AG04450 (cell line): ENCODE measurements at regions not wholly inside any gene's neighbourhood (a gene's known extent, or its start where the extent isn't known, plus 50 kb on each side); places are given as distances from the start of the nearest gene placed in this dataset.
"Not testable (repeated sequence)": the region's sequence is repeated elsewhere in the genome, so short reads cannot be mapped to it uniquely, and the experiment has no call there.

ENCODE experiments used
- CTCF ChIA-PET: fragments of 300-600, 350-600 bp; formaldehyde crosslinking; extraction: SDS; loops from one replicate; lab custom pipeline; 2022; ENCODE audit warnings: antibody characterized with exemption, inconsistent platforms; lab: Charles Lee
- POLR2A ChIA-PET: fragments of 350-600 bp; formaldehyde crosslinking; extraction: SDS; loops from one replicate; lab custom pipeline; 2021; ENCODE audit warnings: antibody characterized with exemption, inconsistent platforms; lab: Yijun Ruan, JAX
- DNase-seq: peaks from one replicate; pipeline ENCODE4 v3.0.0-alpha.2; 2011; ENCODE audit warnings: low read depth, low spot score
- H3K27ac ChIP-seq: one replicate; pipeline ENCODE4 v1.5.1; 2012; ENCODE audit warnings: low read depth, low read length, control low read depth
- H3K27me3 ChIP-seq: one replicate; pipeline ENCODE4 v1.6.0; 2012; ENCODE audit warnings: low read length; ENCODE audit not compliant: control insufficient read depth, insufficient read depth
- H3K4me3 ChIP-seq: 2 replicates; pipeline ENCODE4 v1.5.1; 2011; ENCODE audit warnings: mild to moderate bottlenecking, low read depth, low read length, control low read depth
- H3K9me3 ChIP-seq: 2 replicates; pipeline ENCODE4 v1.5.1; 2012; ENCODE audit warnings: low read length; ENCODE audit not compliant: control insufficient read depth, insufficient read depth
- TF ChIP-seq, protein P1 (sequence below): IDR thresholded peaks from 2 replicates; pipeline ENCODE4 v1.5.1; 2011; ENCODE audit warnings: low read depth, low read length, control low read depth, inconsistent platforms

DNA sequence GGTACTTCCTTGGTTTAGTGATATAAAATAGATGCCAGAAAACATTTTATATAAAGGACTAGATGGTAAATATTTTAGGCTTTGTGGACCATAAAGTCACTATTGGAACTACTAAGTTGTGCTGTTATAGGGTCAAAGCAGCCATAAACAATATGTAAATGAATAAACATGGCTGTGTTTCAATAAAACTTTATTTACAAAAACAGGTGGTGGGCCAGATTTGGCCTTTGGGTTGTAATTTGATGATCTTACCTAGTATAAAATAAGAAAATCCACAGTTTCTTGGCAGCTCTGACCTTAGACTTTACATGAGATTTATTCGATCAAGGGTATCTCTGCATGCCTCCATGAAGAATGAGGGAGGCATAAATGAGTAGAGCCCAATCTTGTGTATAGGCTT is 232.0 kb upstream of the PCDH9 start:
- ChIA-PET CTCF (no interaction called here), POLR2A (no interaction called here)
- no peak for DNase-seq
- Histone ChIP-seq H3K27me3 (no peaks in the 10 kb centered on the region), H3K4me3 (no peak overlapping the region), H3K9me3 (no peaks in the 10 kb centered on the region), H3K27ac (no peak overlapping the region)
- TF ChIP-seq, protein P1, sequence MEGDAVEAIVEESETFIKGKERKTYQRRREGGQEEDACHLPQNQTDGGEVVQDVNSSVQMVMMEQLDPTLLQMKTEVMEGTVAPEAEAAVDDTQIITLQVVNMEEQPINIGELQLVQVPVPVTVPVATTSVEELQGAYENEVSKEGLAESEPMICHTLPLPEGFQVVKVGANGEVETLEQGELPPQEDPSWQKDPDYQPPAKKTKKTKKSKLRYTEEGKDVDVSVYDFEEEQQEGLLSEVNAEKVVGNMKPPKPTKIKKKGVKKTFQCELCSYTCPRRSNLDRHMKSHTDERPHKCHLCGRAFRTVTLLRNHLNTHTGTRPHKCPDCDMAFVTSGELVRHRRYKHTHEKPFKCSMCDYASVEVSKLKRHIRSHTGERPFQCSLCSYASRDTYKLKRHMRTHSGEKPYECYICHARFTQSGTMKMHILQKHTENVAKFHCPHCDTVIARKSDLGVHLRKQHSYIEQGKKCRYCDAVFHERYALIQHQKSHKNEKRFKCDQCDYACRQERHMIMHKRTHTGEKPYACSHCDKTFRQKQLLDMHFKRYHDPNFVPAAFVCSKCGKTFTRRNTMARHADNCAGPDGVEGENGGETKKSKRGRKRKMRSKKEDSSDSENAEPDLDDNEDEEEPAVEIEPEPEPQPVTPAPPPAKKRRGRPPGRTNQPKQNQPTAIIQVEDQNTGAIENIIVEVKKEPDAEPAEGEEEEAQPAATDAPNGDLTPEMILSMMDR: no peak

DNA sequence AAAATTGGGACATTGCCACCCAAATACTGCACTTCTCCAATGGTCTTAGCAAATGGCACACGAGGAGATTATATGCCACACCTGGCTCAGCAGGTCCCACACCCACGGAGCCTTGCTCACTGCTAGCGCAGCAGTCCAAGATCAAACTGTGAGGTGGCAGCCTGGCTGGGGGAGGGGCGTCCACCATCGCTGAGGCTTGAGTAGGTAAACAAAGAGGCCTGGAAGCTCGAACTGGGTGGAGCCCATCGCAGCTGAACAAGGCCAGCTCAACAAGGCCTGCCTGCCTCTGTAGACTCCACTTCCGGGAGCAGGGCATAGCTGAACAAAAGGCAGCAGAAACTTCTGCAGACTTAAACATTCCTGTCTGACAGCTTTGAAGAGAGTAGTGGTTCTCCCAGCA is 222.4 kb upstream of the PCDH9 start:
- POLR2A ChIA-PET, H3K9me3 ChIP-seq, DNase-seq, H3K27ac ChIP-seq, H3K4me3 ChIP-seq, H3K27me3 ChIP-seq, CTCF ChIA-PET: not testable (repeated sequence)

DNA sequence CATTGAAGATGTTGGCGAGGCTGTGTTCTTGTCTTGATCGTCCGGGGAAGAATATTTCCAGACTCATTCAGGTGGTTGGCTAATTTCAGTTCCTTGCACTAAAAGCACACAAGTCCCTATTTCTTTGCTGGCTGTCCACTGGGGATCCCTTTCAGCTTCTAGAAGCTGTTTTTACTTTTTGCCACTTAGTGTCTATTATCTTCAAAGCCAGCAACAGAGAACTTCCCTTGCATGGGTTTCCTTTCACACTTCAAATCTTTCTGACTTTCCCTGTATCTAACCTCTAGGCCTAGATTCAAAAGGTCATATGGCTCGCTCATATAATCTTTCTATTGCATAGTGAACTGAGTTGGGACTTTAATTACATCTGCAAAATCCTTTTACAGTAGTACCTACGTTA is 215.3 kb upstream of the PCDH9 start:
- no peaks in the 10 kb centered on the region for H3K27me3 ChIP-seq
- DNase-seq: no peak

DNA sequence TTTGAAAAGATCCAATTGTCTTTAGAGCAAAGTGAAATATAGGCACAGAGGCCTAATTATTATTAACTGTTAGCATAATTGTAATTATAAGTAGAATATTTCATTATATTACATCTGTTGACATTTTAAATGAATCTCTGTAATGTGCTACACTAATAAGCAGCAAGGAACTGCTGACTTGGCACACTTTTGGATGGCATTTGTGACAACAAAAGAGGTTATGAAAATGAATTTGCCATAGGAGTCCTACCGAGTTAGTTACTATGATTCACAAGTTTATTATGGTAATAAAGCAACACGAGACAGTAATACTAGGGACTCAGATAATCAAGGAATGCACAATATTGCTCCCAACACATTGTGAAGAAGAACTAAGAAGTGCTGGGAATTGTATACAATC is 213.8 kb upstream of the PCDH9 start:
- H3K4me3 ChIP-seq: no peak overlapping the region
- H3K27ac ChIP-seq: no peak overlapping the region
- H3K9me3 ChIP-seq: no peaks in the 10 kb centered on the region
- DNase-seq: no peak
- TF ChIP-seq, protein P1: no peak
- ChIA-PET CTCF (no interaction called here), POLR2A (no interaction called here)
- H3K27me3 ChIP-seq: no peaks in the 10 kb centered on the region

More for the DNA sequence above, 215.3 kb upstream of the PCDH9 start:
- ChIA-PET CTCF (no interaction called here), POLR2A (interaction anchor here (0.6 kb wide), 1 partner anchor 31 kb away, joined by 3 read pairs; no protein-coding TSS in a partner anchor)
- Histone ChIP-seq H3K4me3 (no peak overlapping the region), H3K9me3 (no peaks in the 10 kb centered on the region), H3K27ac (no peak overlapping the region)
- TF ChIP-seq, protein P1: no peak

DNA sequence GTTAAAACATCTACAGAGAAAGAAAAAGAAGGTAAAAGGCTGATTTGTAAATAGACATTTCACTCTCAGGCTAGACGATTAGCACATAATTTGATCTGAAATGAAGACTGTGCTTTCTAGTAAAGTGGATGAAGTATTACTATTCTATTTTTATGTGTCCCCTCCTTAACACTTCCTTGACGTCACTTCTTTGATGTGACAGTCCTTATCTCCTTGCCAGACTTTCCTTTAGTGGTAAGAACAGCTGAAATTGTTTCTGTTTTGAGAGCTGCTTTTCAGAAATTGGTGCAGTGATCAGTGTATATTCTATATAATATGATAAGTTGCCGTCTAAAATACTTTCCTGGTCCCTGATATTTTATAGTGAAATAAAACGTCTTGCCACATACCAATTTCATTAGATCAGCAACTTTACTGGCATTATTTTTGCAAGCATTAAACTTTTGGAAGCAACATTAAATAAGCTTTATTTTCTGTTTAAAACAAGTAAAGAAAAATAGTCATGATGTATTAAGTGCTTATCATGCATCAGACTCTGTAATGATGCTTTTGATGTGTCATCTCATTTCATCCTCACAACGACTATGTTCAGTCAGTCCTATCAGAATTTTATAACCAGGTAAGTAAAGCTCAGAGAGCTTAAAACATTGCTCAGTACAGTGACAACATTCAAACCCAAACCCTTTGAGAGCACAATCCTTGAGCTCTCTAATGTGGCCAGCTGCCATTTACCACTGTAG is 210.3 kb upstream of the PCDH9 start:
- H3K4me3 ChIP-seq: no peak overlapping the region
- H3K27ac ChIP-seq: no peak overlapping the region
- TF ChIP-seq, protein P1: no peak
- DNase-seq: no peak
- no peaks in the 10 kb centered on the region for H3K27me3 ChIP-seq
- ChIA-PET CTCF (no interaction called here), POLR2A (no interaction called here)
- H3K9me3 ChIP-seq: no peaks in the 10 kb centered on the region
